Fibroblast of the aortic adventitia (primary cell): ENCODE measurements at regions not wholly inside any gene's neighbourhood (a gene's known extent, or its start where the extent isn't known, plus 50 kb on each side); places are given as distances from the start of the nearest gene placed in this dataset.

ENCODE experiments used
- DNase-seq: peaks from one replicate; pipeline ENCODE4 v3.0.0-alpha.2; 2010; ENCODE audit warnings: low read depth
- H3K4me3 ChIP-seq: 2 replicates; pipeline ENCODE4 v1.5.1; 2011; ENCODE audit warnings: low read depth, mild to moderate bottlenecking, control low read depth, low read length, moderate library complexity
- CTCF ChIP-seq: IDR thresholded peaks from 2 replicates; pipeline ENCODE4 v1.5.1; 2011; ENCODE audit warnings: mild to moderate bottlenecking, low read length, control low read depth, inconsistent platforms; ENCODE audit not compliant: insufficient read depth

- no peak overlapping the region for H3K4me3 ChIP-seq
- TF ChIP-seq CTCF = no peak
- no peak for DNase-seq
Observed at GRCh38 chr1:235006816-235007215, 121.8 kb downstream of the TOMM20 start.

- H3K4me3 ChIP-seq = no peak overlapping the region
- no peak for TF ChIP-seq CTCF
- no peak for DNase-seq
Observed at GRCh38 chr1:235006132-235006721, 122.4 kb downstream of the TOMM20 start.

DNA sequence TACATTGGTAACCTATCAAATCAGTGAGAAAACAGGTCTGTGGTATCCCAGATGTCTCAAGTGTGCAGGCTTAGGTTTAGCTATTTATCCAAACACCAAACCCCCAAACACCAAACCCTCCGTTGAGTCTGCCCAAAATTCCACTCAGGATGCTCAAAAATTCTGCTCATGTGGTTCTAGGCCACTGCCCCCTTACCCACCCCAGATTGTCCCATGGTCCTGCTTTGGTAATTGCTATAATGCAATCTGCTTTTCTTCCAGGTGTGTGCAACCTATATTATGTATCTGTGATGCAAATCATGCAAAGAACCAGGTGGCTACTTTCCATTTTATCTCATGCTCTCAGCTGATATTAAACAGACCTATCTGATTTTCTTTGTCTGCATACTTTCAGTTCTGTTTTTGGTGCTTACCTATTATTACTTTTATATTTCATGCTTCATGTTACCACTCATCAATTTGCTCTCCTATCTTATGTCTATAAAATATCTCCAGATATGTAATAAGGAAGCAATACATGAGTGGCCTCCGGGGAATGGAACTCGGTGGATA, 123.7 kb downstream of the TOMM20 start:
- TF ChIP-seq CTCF = no peak
- no peak for DNase-seq
- H3K4me3 ChIP-seq = no peak overlapping the region

- no peak overlapping the region for H3K4me3 ChIP-seq
- TF ChIP-seq CTCF = no peak
- no peak for DNase-seq
Observed at GRCh38 chr1:235004276-235004675, 124.4 kb downstream of the TOMM20 start.

GRCh38 chr1:235002706-235003300, 125.8 kb downstream of the TOMM20 start:
- TF ChIP-seq CTCF = no peak
- no peak overlapping the region for H3K4me3 ChIP-seq
- DNase-seq = no peak

- no peak overlapping the region for H3K4me3 ChIP-seq
- DNase-seq = no peak
- no peak for TF ChIP-seq CTCF
Observed at GRCh38 chr1:234999513-234999940, 129.1 kb downstream of the TOMM20 start.
